Prostate gland (tissue), 2 donors: ENCODE measurements at regions not wholly inside any gene's neighbourhood (a gene's known extent, or its start where the extent isn't known, plus 50 kb on each side); places are given as distances from the start of the nearest gene placed in this dataset.

Source experiments
- DNase-seq: peaks from one replicate; pipeline ENCODE4 v3.0.0-alpha.2; 2019; ENCODE audit warnings: low spot score
- H3K27ac ChIP-seq, 2 donors: fragments of 200-600 bp; sonication (generic); 2 replicates each; pipeline ENCODE4 v1.5.1; 2017 to 2019
- H3K27me3 ChIP-seq: fragments of 200-600 bp; sonication (generic); replicated peaks from 2 replicates; pipeline ENCODE4 v1.5.1; 2019; ENCODE audit not compliant: insufficient read depth
- H3K36me3 ChIP-seq, 2 donors: fragments of 200-600 bp; sonication (generic); 1 replicate in 1 of 2; 2 replicates in 1 of 2; pipeline versions ENCODE4 v1.5.1 to v1.8.1; 2017 to 2019
- H3K4me1 ChIP-seq: fragments of 200-600 bp; sonication (generic); replicated peaks from 2 replicates; pipeline ENCODE4 v1.5.1; 2019
- H3K4me3 ChIP-seq, 2 donors: fragments of 200-600 bp; sonication (generic); 2 replicates each; pipeline ENCODE4 v1.5.1; 2017 to 2019
- H3K9me3 ChIP-seq: fragments of 200-600 bp; sonication (generic); 2 replicates; pipeline ENCODE4 v1.5.1; 2017
- CTCF ChIP-seq, 4 experiments: fragments of 200-600 bp in 2 of 4; fragments of 450-650 bp in 2 of 4; sonication (generic) in 2 of 4; IDR thresholded peaks; 1 replicate in 3 of 4; 2 replicates in 1 of 4; pipeline ENCODE4 v1.5.1; 2016 to 2019; ENCODE audit warnings: antibody characterized with exemption in 4 of 4, mild to moderate bottlenecking in 2 of 4, moderate library complexity in 2 of 4
- POLR2A ChIP-seq: fragments of 450-650 bp; IDR thresholded peaks from one replicate; pipeline ENCODE4 v1.6.1; 2016; ENCODE audit warnings: antibody characterized with exemption, mild to moderate bottlenecking
- POLR2AphosphoS5 ChIP-seq: sonication (generic); formaldehyde crosslinking; IDR thresholded peaks from one replicate; pipeline ENCODE4 v1.6.1; 2017; ENCODE audit warnings: antibody characterized with exemption
- WGBS: methylation state at CpG from one replicate; pipeline ENCODE4 v1.1.5; 2018; 5-methylcytosine and 5-hydroxymethylcytosine counted together
- intact Hi-C: fragments of 100-400 bp; cut with DNase I; formaldehyde crosslinking; loops from one replicate; pipeline ENCODE4 v1.14.2; 2022

GRCh38 chr2:60400462-60401246 lies 152.8 kb downstream of the BCL11A start:
- no peaks in the 10 kb centered on the region for H3K36me3 ChIP-seq
- intact Hi-C loops: no loop called here
- H3K9me3 ChIP-seq: no peaks in the 10 kb centered on the region
- H3K27me3 ChIP-seq: no peaks in the 10 kb centered on the region
- TF ChIP-seq CTCF (IDR thresholded peaks at IDR 0.05) (no peak), POLR2A (no peak), POLR2AphosphoS5 (no peak)
- no peak overlapping the region for H3K27ac ChIP-seq
- DNase-seq: no peak
- H3K4me1 ChIP-seq: no peaks in the 10 kb centered on the region
- 73% methylated on average over 7 of the region's 7 CpGs for WGBS
- H3K4me3 ChIP-seq: no peak overlapping the region

- Histone ChIP-seq H3K4me1 (no peaks in the 10 kb centered on the region), H3K27me3 (peaks cover 2% of the 10 kb centered on the region), H3K9me3 (no peaks in the 10 kb centered on the region), H3K27ac (no peak overlapping the region), H3K36me3 (no peaks in the 10 kb centered on the region), H3K4me3 (no peak overlapping the region)
- TF ChIP-seq POLR2A: no peak
- TF ChIP-seq CTCF (IDR thresholded peaks at IDR 0.05): no peak
- TF ChIP-seq POLR2AphosphoS5: no peak
- intact Hi-C loops: no loop called here
- WGBS: 32% methylated on average over 2 of the region's 2 CpGs
- DNase-seq: no peak
These were observed 159.0 kb downstream of the BCL11A start for GRCh38 chr2:60394463-60394862.

GRCh38 chr2:60391649-60392375 lies 161.6 kb downstream of the BCL11A start:
- H3K27me3 ChIP-seq: peaks cover 2% of the 10 kb centered on the region
- TF ChIP-seq POLR2A: no peak
- no peak overlapping the region for H3K4me3 ChIP-seq
- no peaks in the 10 kb centered on the region for H3K9me3 ChIP-seq
- DNase-seq: no peak
- 89% methylated on average over 7 of the region's 7 CpGs for WGBS
- no peak overlapping the region for H3K27ac ChIP-seq
- no peaks in the 10 kb centered on the region for H3K4me1 ChIP-seq
- no peaks in the 10 kb centered on the region for H3K36me3 ChIP-seq
- intact Hi-C loops: no loop called here

GRCh38 chr2:60391230-60391629 lies 162.2 kb downstream of the BCL11A start:
- Histone ChIP-seq H3K27ac (no peak overlapping the region), H3K4me3 (no peak overlapping the region), H3K9me3 (no peaks in the 10 kb centered on the region), H3K36me3 (no peaks in the 10 kb centered on the region), H3K27me3 (peaks cover 2% of the 10 kb centered on the region), H3K4me1 (no peaks in the 10 kb centered on the region)
- no peak for DNase-seq
- TF ChIP-seq POLR2AphosphoS5 (no peak), CTCF (IDR thresholded peaks at IDR 0.05) (no peak), POLR2A (no peak)
- WGBS: 80% methylated on average over 6 of the region's 6 CpGs
- intact Hi-C loops: no loop called here

- no peaks in the 10 kb centered on the region for H3K36me3 ChIP-seq
- no peaks in the 10 kb centered on the region for H3K9me3 ChIP-seq
- TF ChIP-seq POLR2A (no peak), CTCF (IDR thresholded peaks at IDR 0.05) (no peak), POLR2AphosphoS5 (no peak)
- H3K27me3 ChIP-seq: no peaks in the 10 kb centered on the region
- no peak overlapping the region for H3K4me3 ChIP-seq
- DNase-seq: no peak
- 81% methylated on average over 2 of the region's 2 CpGs for WGBS
- H3K27ac ChIP-seq: no peak overlapping the region
- intact Hi-C loops: no loop called here
- H3K4me1 ChIP-seq: no peaks in the 10 kb centered on the region
These were observed 167.0 kb downstream of the BCL11A start for GRCh38 chr2:60386436-60386835.
